Esophagus squamous epithelium (tissue), 5 donors: ENCODE measurements at regions not wholly inside any gene's neighbourhood (a gene's known extent, or its start where the extent isn't known, plus 50 kb on each side); places are given as distances from the start of the nearest gene placed in this dataset.
"Not testable (repeated sequence)": the region's sequence is repeated elsewhere in the genome, so short reads cannot be mapped to it uniquely, and the experiment has no call there.

Source experiments
- DNase-seq: peaks from one replicate; lab custom pipeline; 2025; lab: John Stamatoyannopoulos, UW
- H3K27ac ChIP-seq, 4 donors: fragments of 200-600 bp; sonication (generic); one replicate each; pipeline ENCODE4 v1.5.1; 2016 to 2019; ENCODE audit warnings: mild to moderate bottlenecking in 1 of 4
- H3K27me3 ChIP-seq, 4 donors: fragments of 200-600 bp; sonication (generic); 1 replicate in 3 of 4; 2 replicates in 1 of 4; pipeline versions ENCODE4 v1.5.1 to v1.6.0; 2017 to 2021; ENCODE audit warnings: antibody characterized with exemption in 1 of 4
- H3K36me3 ChIP-seq, 3 donors: fragments of 200-600 bp; sonication (generic); one replicate each; pipeline ENCODE4 v1.5.1; 2016 to 2019
- H3K4me1 ChIP-seq, 3 donors: fragments of 200-600 bp; sonication (generic); one replicate each; pipeline ENCODE4 v1.5.1; 2017 to 2019
- H3K4me3 ChIP-seq, 4 donors: fragments of 200-600 bp; sonication (generic); 1 replicate in 3 of 4; 2 replicates in 1 of 4; pipeline ENCODE4 v1.5.1; 2016 to 2019; ENCODE audit warnings: mild to moderate bottlenecking in 2 of 4, moderate library complexity in 1 of 4
- H3K9me3 ChIP-seq, 3 donors: fragments of 200-600 bp; sonication (generic); one replicate each; pipeline ENCODE4 v1.5.1; 2016 to 2019
- POLR2A ChIP-seq, 4 donors: fragments of 450-650 bp; IDR thresholded peaks; one replicate each; pipeline ENCODE4 v1.6.1; 2017; ENCODE audit warnings: antibody characterized with exemption in 4 of 4, mild to moderate bottlenecking in 4 of 4, moderate library complexity in 3 of 4
- WGBS, 2 donors: methylation state at CpG; one replicate each; pipeline ENCODE4 v1.1.5; 2018; 5-methylcytosine and 5-hydroxymethylcytosine counted together
- intact Hi-C: fragments of 100-400 bp; cut with DNase I; formaldehyde crosslinking; loops from one replicate; pipeline ENCODE4 v1.15.0; 2022
- TF ChIP-seq, protein P1 (sequence below), 6 experiments: fragments of 450-650 bp in 4 of 6; fragments of 200-600 bp in 2 of 6; sonication (generic) in 2 of 6; IDR thresholded peaks; one replicate each; pipeline ENCODE4 v1.5.1; 2016 to 2019; ENCODE audit warnings: antibody characterized with exemption in 6 of 6, mild to moderate bottlenecking in 4 of 6, moderate library complexity in 4 of 6
- donor health status: DM: yes; HTN: yes; CAD: no.

DNA sequence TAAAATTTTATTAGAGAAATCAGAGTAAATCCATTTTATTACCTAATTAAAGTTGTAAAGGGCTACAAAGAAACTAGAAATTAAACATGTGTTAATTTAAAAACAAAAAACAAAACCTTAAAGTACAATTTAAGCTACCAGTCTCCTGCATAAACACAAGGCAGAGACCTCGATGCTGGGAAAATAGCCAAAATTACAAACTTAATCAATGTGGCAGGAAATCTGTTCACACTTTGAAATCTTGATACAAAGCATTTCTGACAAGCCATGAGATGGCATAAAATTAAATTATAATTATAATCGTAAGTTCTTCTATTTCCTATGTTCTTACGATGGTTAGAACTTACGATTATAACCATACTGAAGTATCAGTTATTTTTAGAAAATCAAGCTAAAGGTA lies 158.0 kb upstream of the FREM1 start:
- no peaks in the 10 kb centered on the region for H3K9me3 ChIP-seq
- H3K36me3 ChIP-seq, result no peaks in the 10 kb centered on the region
- no peaks in the 10 kb centered on the region for H3K27me3 ChIP-seq
- no peak overlapping the region for H3K4me3 ChIP-seq
- 53 to 56% methylated on average over 4 of the region's 4 CpGs for WGBS, 2 donors
- DNase-seq, result no peak
- no peaks in the 10 kb centered on the region for H3K4me1 ChIP-seq
- intact Hi-C loops, result no loop called here
- TF ChIP-seq POLR2A (IDR thresholded peaks at IDR 0.05), result no peak
- TF ChIP-seq, protein P1, sequence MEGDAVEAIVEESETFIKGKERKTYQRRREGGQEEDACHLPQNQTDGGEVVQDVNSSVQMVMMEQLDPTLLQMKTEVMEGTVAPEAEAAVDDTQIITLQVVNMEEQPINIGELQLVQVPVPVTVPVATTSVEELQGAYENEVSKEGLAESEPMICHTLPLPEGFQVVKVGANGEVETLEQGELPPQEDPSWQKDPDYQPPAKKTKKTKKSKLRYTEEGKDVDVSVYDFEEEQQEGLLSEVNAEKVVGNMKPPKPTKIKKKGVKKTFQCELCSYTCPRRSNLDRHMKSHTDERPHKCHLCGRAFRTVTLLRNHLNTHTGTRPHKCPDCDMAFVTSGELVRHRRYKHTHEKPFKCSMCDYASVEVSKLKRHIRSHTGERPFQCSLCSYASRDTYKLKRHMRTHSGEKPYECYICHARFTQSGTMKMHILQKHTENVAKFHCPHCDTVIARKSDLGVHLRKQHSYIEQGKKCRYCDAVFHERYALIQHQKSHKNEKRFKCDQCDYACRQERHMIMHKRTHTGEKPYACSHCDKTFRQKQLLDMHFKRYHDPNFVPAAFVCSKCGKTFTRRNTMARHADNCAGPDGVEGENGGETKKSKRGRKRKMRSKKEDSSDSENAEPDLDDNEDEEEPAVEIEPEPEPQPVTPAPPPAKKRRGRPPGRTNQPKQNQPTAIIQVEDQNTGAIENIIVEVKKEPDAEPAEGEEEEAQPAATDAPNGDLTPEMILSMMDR (IDR thresholded peaks at IDR 0.05), result no peak
- no peak overlapping the region for H3K27ac ChIP-seq

DNA sequence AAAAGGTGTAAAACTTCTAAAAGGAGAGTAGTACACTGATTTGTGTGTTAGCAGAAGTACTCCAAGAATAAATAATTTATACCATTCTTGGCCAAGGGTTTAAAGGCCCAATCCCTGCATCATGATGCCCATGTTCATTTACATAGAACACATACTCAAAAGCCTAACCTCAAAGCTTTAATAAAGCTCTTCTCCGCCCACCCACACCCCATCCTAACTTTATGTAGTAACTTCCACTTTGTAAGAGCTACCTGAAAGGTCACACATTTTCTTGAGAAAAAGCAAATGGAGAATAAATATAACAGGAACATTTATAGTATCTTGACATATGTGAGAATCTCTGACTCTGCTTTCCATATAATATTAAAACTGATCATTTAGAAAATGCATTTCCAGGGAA lies 148.8 kb upstream of the FREM1 start:
- Histone ChIP-seq H3K4me1 (no peaks in the 10 kb centered on the region), H3K27ac (no peak overlapping the region), H3K9me3 (no peaks in the 10 kb centered on the region), H3K36me3 (no peaks in the 10 kb centered on the region), H3K27me3 (no peaks in the 10 kb centered on the region), H3K4me3 (no peak overlapping the region)
- 67 to 75% methylated on average over 1 of the region's 1 CpG for WGBS, 2 donors
- intact Hi-C loops, result no loop called here
- no peak for DNase-seq
- TF ChIP-seq, protein P1 (IDR thresholded peaks at IDR 0.05), result no peak
- no peak for TF ChIP-seq POLR2A (IDR thresholded peaks at IDR 0.05)

DNA sequence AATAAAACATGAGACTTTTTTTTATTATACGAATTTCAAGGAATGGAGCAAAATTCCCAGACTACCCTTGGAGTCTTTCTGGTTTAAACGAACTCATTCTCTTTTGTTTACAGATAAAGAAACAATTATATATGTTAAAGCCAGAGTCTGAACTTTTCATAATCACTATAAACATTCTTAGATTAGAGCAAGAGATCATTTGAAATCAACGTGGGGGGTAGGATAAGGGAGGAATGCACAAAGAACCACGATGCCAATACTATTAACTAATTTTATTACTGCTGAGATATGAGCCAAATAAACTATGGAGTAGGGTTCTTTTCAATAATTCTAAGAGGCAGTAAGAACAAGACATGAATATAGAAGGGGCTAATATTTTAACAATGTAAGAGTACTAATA lies 148.0 kb upstream of the FREM1 start:
- Histone ChIP-seq H3K27me3 (no peaks in the 10 kb centered on the region), H3K27ac (no peak overlapping the region), H3K36me3 (no peaks in the 10 kb centered on the region), H3K9me3 (no peaks in the 10 kb centered on the region), H3K4me1 (no peaks in the 10 kb centered on the region), H3K4me3 (no peak overlapping the region)
- 48 to 53% methylated on average over 4 of the region's 4 CpGs for WGBS, 2 donors
- no peak for DNase-seq
- intact Hi-C loops, result no loop called here
- TF ChIP-seq POLR2A (IDR thresholded peaks at IDR 0.05), result no peak
- TF ChIP-seq, protein P1 (IDR thresholded peaks at IDR 0.05), result no peak

DNA sequence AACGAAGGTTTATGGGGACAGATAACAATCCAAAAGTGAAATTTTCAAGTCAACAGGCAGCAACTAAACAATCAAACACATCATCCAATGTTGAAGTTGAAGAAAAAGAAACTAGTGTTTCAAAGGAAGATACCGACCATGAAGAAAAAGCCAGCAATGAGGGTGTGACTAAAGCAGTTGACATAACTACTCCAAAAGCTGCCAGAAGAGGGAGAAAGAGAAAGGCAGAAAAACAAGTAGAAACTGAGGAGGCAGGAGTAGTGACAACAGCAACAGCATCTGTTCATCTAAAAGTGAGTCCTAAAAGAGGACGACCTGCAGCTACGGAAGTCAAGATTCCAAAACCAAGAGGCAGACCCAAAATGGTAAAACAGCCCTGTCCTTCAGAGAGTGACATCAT lies 145.1 kb upstream of the FREM1 start:
- WGBS, 2 donors, result 54 to 62% methylated on average over 4 of the region's 4 CpGs

DNA sequence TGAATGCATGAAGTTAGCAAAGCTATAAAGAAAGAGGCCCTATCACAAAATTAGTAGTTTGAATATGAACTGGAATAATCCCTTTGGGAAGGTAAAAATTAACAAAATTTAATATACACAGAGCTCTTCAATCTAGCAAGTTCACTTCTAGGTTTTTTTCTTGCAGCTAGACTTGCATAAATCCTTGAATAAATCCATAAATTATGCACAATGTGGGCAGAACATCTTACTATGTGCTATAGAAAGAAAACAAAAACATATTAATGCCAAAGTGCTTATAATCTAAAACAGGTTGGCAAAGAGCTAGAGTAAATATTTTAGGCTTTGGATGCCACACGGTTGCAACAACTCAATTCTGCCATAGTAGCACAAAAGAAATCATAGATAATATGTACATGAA lies 138.5 kb upstream of the FREM1 start:
- Histone ChIP-seq H3K36me3 (no peaks in the 10 kb centered on the region), H3K4me3 (no peak overlapping the region), H3K27ac (no peak overlapping the region), H3K4me1 (no peaks in the 10 kb centered on the region), H3K9me3 (no peaks in the 10 kb centered on the region), H3K27me3 (no peaks in the 10 kb centered on the region)
- intact Hi-C loops, result no loop called here
- no peak for DNase-seq
- TF ChIP-seq, protein P1 (IDR thresholded peaks at IDR 0.05), result no peak
- no peak for TF ChIP-seq POLR2A (IDR thresholded peaks at IDR 0.05)
- WGBS, 2 donors, result 28 to 36% methylated on average over 1 of the region's 1 CpG

More for the DNA sequence above, 145.1 kb upstream of the FREM1 start:
- intact Hi-C loops, H3K9me3 ChIP-seq, H3K4me3 ChIP-seq, DNase-seq, H3K27me3 ChIP-seq, H3K4me1 ChIP-seq, H3K36me3 ChIP-seq, H3K27ac ChIP-seq: not testable (repeated sequence)

DNA sequence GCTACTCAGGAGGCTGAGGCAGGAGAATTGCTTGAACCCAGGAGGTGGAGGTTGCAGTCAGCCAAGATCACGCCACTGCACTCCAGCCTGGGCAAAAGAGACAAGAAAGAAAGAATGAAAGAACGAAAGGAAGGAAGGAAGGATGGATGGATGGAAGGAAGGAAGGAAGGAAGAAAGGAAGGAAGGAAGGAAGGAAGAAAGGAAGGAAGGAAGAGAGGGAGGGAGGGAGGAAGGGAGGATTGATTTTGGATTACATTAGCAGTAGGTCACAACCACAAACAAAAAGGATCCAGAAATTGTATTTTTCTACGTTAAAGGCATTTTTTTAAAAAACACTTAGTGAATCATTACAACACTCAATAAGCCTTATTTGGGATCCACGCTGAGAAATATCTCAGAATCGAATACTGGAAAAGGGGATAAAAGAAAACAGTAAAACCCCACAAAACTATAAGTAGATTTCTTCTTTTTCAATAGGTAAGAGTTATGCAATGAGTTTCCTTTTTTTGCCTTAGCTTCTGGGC lies 136.9 kb upstream of the FREM1 start:
- TF ChIP-seq POLR2A (IDR thresholded peaks at IDR 0.05), result no peak
- TF ChIP-seq, protein P1 (IDR thresholded peaks at IDR 0.05), result no peak
- no peak for DNase-seq
- no peak overlapping the region for H3K27ac ChIP-seq
- WGBS, 2 donors, result 75 to 82% methylated on average over 5 of the region's 5 CpGs
- no peaks in the 10 kb centered on the region for H3K36me3 ChIP-seq
- no peaks in the 10 kb centered on the region for H3K27me3 ChIP-seq
- intact Hi-C loops, result no loop called here
- H3K9me3 ChIP-seq, result no peaks in the 10 kb centered on the region
- H3K4me1 ChIP-seq, result no peaks in the 10 kb centered on the region
- no peak overlapping the region for H3K4me3 ChIP-seq
